Mammary epithelial cell (primary cell): ENCODE measurements at regions not wholly inside any gene's neighbourhood (a gene's known extent, or its start where the extent isn't known, plus 50 kb on each side); places are given as distances from the start of the nearest gene placed in this dataset.

Experiments used
- EZH2 ChIP-seq: IDR thresholded peaks from 2 replicates; pipeline ENCODE4 v1.6.1; 2012; ENCODE audit warnings: low read length, inconsistent platforms, borderline replicate concordance
- TF ChIP-seq, protein P1 (sequence below), 2 donors: IDR thresholded peaks in 1 of 2; conservative IDR thresholded peaks in 1 of 2; 2 replicates each; pipeline ENCODE4 v1.5.1; 2011 to 2012; ENCODE audit warnings: inconsistent platforms in 2 of 2, low read length in 2 of 2, mild to moderate bottlenecking in 2 of 2, control low read depth in 1 of 2, low read depth in 1 of 2; ENCODE audit not compliant: insufficient read depth in 1 of 2; ENCODE audit errors: extremely low read depth in 1 of 2

DNA sequence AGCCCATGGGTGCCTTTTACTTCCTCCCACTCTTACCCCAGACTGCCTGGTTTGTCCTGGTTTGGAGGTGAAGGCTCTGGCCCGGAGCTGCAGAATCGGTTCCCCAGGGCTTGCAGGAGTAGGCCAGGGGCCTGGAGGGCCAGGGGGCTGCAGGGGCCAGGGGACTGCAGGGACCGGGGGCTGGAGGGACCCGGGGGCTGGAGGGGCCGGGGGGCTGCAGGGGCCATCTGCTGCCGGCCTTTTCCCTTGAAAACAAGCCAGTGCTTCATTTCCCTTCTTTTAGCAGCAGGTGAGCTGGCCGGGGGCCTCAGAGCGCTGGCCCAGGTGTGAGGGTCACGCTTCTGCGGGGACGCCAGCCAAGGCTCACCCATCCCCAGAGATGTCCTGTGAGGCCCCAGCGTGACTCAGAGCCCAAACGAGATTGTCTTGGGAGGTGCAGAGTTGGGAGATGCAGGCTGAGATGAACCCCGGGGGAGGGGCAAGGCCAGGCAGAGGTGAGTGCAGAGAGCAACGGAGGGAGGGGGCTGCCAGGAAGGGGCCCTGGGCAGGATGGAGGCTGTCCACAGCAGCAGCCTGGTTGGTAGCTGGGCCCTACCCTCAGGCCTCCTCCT, 154.9 kb downstream of the KIF26A start:
- no peak for TF ChIP-seq EZH2
- TF ChIP-seq, protein P1, sequence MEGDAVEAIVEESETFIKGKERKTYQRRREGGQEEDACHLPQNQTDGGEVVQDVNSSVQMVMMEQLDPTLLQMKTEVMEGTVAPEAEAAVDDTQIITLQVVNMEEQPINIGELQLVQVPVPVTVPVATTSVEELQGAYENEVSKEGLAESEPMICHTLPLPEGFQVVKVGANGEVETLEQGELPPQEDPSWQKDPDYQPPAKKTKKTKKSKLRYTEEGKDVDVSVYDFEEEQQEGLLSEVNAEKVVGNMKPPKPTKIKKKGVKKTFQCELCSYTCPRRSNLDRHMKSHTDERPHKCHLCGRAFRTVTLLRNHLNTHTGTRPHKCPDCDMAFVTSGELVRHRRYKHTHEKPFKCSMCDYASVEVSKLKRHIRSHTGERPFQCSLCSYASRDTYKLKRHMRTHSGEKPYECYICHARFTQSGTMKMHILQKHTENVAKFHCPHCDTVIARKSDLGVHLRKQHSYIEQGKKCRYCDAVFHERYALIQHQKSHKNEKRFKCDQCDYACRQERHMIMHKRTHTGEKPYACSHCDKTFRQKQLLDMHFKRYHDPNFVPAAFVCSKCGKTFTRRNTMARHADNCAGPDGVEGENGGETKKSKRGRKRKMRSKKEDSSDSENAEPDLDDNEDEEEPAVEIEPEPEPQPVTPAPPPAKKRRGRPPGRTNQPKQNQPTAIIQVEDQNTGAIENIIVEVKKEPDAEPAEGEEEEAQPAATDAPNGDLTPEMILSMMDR (conservative IDR thresholded peaks at IDR 0.05 in 1 of 2, IDR thresholded peaks at IDR 0.05 in 1 of 2; ENCODE audit: extremely low read depth in 1 of 2, insufficient read depth in 1 of 2, low read depth in 1 of 2, low read length in 2 of 2): no peak
